HCT116 (cell line): ENCODE measurements at regions not wholly inside any gene's neighbourhood (a gene's known extent, or its start where the extent isn't known, plus 50 kb on each side); places are given as distances from the start of the nearest gene placed in this dataset.

Experiments used
- ATAC-seq: fragments of 200-7000 bp; cut with Tn5 transposase; 2 replicates; pipeline ENCODE4 v1.9.1; 2020; ENCODE audit warnings: mild to moderate bottlenecking, moderate library complexity
- BruUV-seq: library from RNA; stranded (reverse); fragments of 400-500 nt; replicated peaks from 2 replicates; lab custom pipeline; 2021; lab: Mats Ljungman, UMichigan
- CTCF ChIA-PET: fragments of 300-600 bp; sonication (Branson Sonifier 250); formaldehyde crosslinking; loops from one replicate; lab custom pipeline; 2021; ENCODE audit warnings: antibody characterized with exemption; lab: Charles Lee
- POLR2A ChIA-PET: fragments of 300-600, 350-600 bp; sonication (Branson Sonifier 250); formaldehyde crosslinking; loops from one replicate; lab custom pipeline; 2021; ENCODE audit warnings: antibody characterized with exemption; lab: Charles Lee
- RAD21 ChIA-PET, 2 experiments: fragments of 300-600 bp; sonication (Branson Sonifier 250); formaldehyde crosslinking; loops; one replicate each; lab custom pipeline; 2023; ENCODE audit warnings: low total read pairs in 2 of 2; ENCODE audit not compliant: uncharacterized antibody in 2 of 2, unreplicated experiment in 2 of 2, low non-redundant PET in 1 of 2; lab: Charles Lee
- DNase-seq: peaks from one replicate; pipeline ENCODE4 v3.0.0-alpha.2; 2010; ENCODE audit warnings: low read depth, low spot score
- H2AFZ ChIP-seq: fragments of 200-600 bp; shearing (Covaris generic), sonication (generic); 2 replicates; pipeline ENCODE4 v1.6.1; 2017; ENCODE audit warnings: low read depth, mixed run types, mixed read lengths, antibody characterized with exemption, low read length; ENCODE audit not compliant: poor library complexity, severe bottlenecking
- H3K27ac ChIP-seq: 2 replicates; pipeline ENCODE4 v1.5.1; 2012; ENCODE audit warnings: low read depth, low read length
- H3K27me3 ChIP-seq: fragments of 200-600 bp; sonication (generic); 2 replicates; pipeline ENCODE4 v1.6.1; 2016; ENCODE audit warnings: mixed run types, low read length, mixed read lengths; ENCODE audit not compliant: insufficient read depth
- H3K36me3 ChIP-seq, 2 experiments: fragments of 200-500 bp in 1 of 2; fragments of 200-600 bp in 1 of 2; sonication (Bioruptor generic) in 1 of 2; sonication (generic) in 1 of 2; 2 replicates each; pipeline versions ENCODE4 v1.5.1 to v1.6.1; 2014 to 2016; ENCODE audit warnings: low read length in 2 of 2, inconsistent platforms in 1 of 2, mixed read lengths in 1 of 2, mixed run types in 1 of 2; ENCODE audit not compliant: insufficient read depth in 2 of 2, control insufficient read depth in 1 of 2
- H3K4me1 ChIP-seq, 2 experiments: fragments of 200-600 bp in 1 of 2; sonication (generic) in 1 of 2; 2 replicates each; pipeline versions ENCODE4 v1.5.1 to v1.6.1; 2012 to 2017; ENCODE audit warnings: low read length in 2 of 2, inconsistent platforms in 1 of 2, mild to moderate bottlenecking in 1 of 2, mixed read lengths in 1 of 2, mixed run types in 1 of 2, moderate library complexity in 1 of 2; ENCODE audit not compliant: insufficient read depth in 2 of 2, control insufficient read depth in 1 of 2
- H3K4me2 ChIP-seq: fragments of 200-600 bp; sonication (generic); 2 replicates; pipeline ENCODE4 v1.6.1; 2017; ENCODE audit warnings: mixed run types, low read length, mixed read lengths
- H3K4me3 ChIP-seq, 2 experiments: fragments of 200-600 bp in 1 of 2; sonication (generic) in 1 of 2; replicated peaks in 1 of 2; 2 replicates each; pipeline ENCODE4 v1.5.1; 2011 to 2016; ENCODE audit warnings: low read length in 2 of 2, control low read depth in 1 of 2, low read depth in 1 of 2, mild to moderate bottlenecking in 1 of 2, mixed read lengths in 1 of 2, mixed run types in 1 of 2
- H3K79me2 ChIP-seq: fragments of 200-600 bp; sonication (generic); 2 replicates; pipeline ENCODE4 v1.6.1; 2017; ENCODE audit warnings: mild to moderate bottlenecking, mixed run types, low read length, moderate library complexity, mixed read lengths; ENCODE audit not compliant: insufficient read depth
- H3K9ac ChIP-seq: fragments of 200-600 bp; sonication (generic); 2 replicates; pipeline ENCODE4 v1.6.1; 2016; ENCODE audit warnings: low read length, mixed read lengths
- H3K9me2 ChIP-seq: fragments of 200-600 bp; sonication (generic), shearing (Covaris generic); 2 replicates; pipeline ENCODE4 v1.6.1; 2017; ENCODE audit warnings: mixed run types, mild to moderate bottlenecking, moderate library complexity; ENCODE audit not compliant: insufficient read depth
- H3K9me3 ChIP-seq, 2 experiments: fragments of 200-500 bp in 1 of 2; fragments of 200-600 bp in 1 of 2; sonication (Bioruptor generic) in 1 of 2; sonication (generic) in 1 of 2; 2 replicates each; pipeline ENCODE4 v1.6.1; 2014 to 2017; ENCODE audit warnings: low read length in 2 of 2, mixed read lengths in 2 of 2, inconsistent platforms in 1 of 2, low read depth in 1 of 2, mild to moderate bottlenecking in 1 of 2, mixed run types in 1 of 2, moderate library complexity in 1 of 2; ENCODE audit not compliant: control insufficient read depth in 1 of 2, insufficient read depth in 1 of 2
- H4K20me1 ChIP-seq: fragments of 200-600 bp; sonication (generic), shearing (Covaris generic); 2 replicates; pipeline ENCODE4 v1.6.1; 2017; ENCODE audit warnings: mixed run types, mild to moderate bottlenecking, moderate library complexity; ENCODE audit not compliant: insufficient read depth
- CBX3 ChIP-seq: IDR thresholded peaks from 2 replicates; pipeline ENCODE4 v1.6.1; 2012; ENCODE audit warnings: low read depth
- CEBPB ChIP-seq: IDR thresholded peaks from 2 replicates; pipeline ENCODE4 v1.6.1; 2012; ENCODE audit warnings: low read depth
- CTCF ChIP-seq, 3 experiments: fragments of 200-600 bp in 1 of 3; sonication (generic) in 1 of 3; IDR thresholded peaks in 2 of 3; conservative IDR thresholded peaks in 1 of 3; 2 replicates each; pipeline ENCODE4 v1.5.1; 2012 to 2017; ENCODE audit warnings: low read depth in 2 of 3, low read length in 2 of 3, antibody characterized with exemption in 1 of 3, borderline replicate concordance in 1 of 3, control low read depth in 1 of 3, mild to moderate bottlenecking in 1 of 3, mixed read lengths in 1 of 3, mixed run types in 1 of 3, moderate library complexity in 1 of 3; ENCODE audit not compliant: insufficient read depth in 1 of 3
- EGR1 ChIP-seq: IDR thresholded peaks from 2 replicates; pipeline ENCODE4 v1.6.1; 2012; ENCODE audit warnings: low read depth
- FOSL1 ChIP-seq: IDR thresholded peaks from 2 replicates; pipeline ENCODE4 v1.6.1; 2012; ENCODE audit warnings: low read depth
- JUND ChIP-seq: IDR thresholded peaks from 2 replicates; pipeline ENCODE4 v1.6.1; 2012
- MAX ChIP-seq: IDR thresholded peaks from 2 replicates; pipeline ENCODE4 v1.6.1; 2012
- POLR2AphosphoS5 ChIP-seq: IDR thresholded peaks from 2 replicates; pipeline ENCODE4 v1.6.1; 2011; ENCODE audit warnings: mild to moderate bottlenecking, low read depth, low read length, moderate library complexity
- RAD21 ChIP-seq: IDR thresholded peaks from 2 replicates; pipeline ENCODE4 v1.6.1; 2012; ENCODE audit warnings: low read depth, mild to moderate bottlenecking
- REST ChIP-seq: IDR thresholded peaks from 2 replicates; pipeline ENCODE4 v1.6.1; 2012; ENCODE audit warnings: low read depth
- YY1 ChIP-seq: IDR thresholded peaks from 2 replicates; pipeline ENCODE4 v1.6.1; 2011; ENCODE audit warnings: low read length, low read depth, moderate library complexity, mild to moderate bottlenecking; ENCODE audit not compliant: insufficient replicate concordance; ENCODE audit errors: extremely low read depth
- ZFX ChIP-seq: fragments of 450-650 bp; IDR thresholded peaks from 2 replicates; pipeline ENCODE4 v1.6.1; 2017
- intact Hi-C: fragments of 100-400 bp; cut with micrococcal nuclease; formaldehyde crosslinking; loops from 2 replicates; pipeline ENCODE4 v1.10.0; 2022

- RAD21 ChIA-PET: no interaction called here
Measured at GRCh38 chr10:130997267-130998045, 314.1 kb downstream of the TCERG1L start.

More at GRCh38 chr10:130997267-130998045, 314.1 kb downstream of the TCERG1L start:
- H3K27me3 ChIP-seq: no peaks in the 10 kb centered on the region
- DNase-seq: no peak
- H3K9ac ChIP-seq: no peak overlapping the region
- no peaks in the 10 kb centered on the region for H3K9me2 ChIP-seq
- no peaks in the 10 kb centered on the region for H3K79me2 ChIP-seq
- ChIA-PET CTCF (no interaction called here), POLR2A (no interaction called here)
- H4K20me1 ChIP-seq: no peaks in the 10 kb centered on the region
- H3K4me2 ChIP-seq: no peak overlapping the region
- no peaks in the 10 kb centered on the region for H3K36me3 ChIP-seq
- ATAC-seq: no peak
- intact Hi-C loops: no loop called here
- no peaks in the 10 kb centered on the region for H3K9me3 ChIP-seq
- no TSS peak for BruUV-seq
- H3K27ac ChIP-seq: no peak overlapping the region
- no peak overlapping the region for H3K4me3 ChIP-seq
- no peaks in the 10 kb centered on the region for H3K4me1 ChIP-seq
- TF ChIP-seq CEBPB (no peak), CTCF (IDR thresholded peaks at IDR 0.05 in 2 of 3, conservative IDR thresholded peaks at IDR 0.05 in 1 of 3; ENCODE audit: borderline replicate concordance in 1 of 3, insufficient read depth in 1 of 3, low read depth in 2 of 3, low read length in 2 of 3) (no peak), EGR1 (no peak), MAX (no peak), POLR2AphosphoS5 (no peak), REST (no peak), YY1 (no peak), JUND (no peak), CBX3 (no peak), ZFX (no peak), FOSL1 (no peak), RAD21 (no peak)
- no peak overlapping the region for H2AFZ ChIP-seq
